ENCODE measurements at regions not wholly inside any gene's neighbourhood (a gene's known extent, or its start where the extent isn't known, plus 50 kb on each side); places are given as distances from the start of the nearest gene placed in this dataset.

GRCh38 chr21:39060485-39061083 is 122.7 kb downstream of the PSMG1 start:
- no peaks in the 10 kb centered on the region for H3F3A ChIP-seq (ENCODE audit: insufficient read depth)
- H3K27me3 ChIP-seq (replicated peaks; ENCODE audit: insufficient read depth), result no peaks in the 10 kb centered on the region
- no peak overlapping the region for H3K4me2 ChIP-seq (ENCODE audit: unreplicated experiment)
- in situ Hi-C loops (cut with MboI), result no loop called here
- DNase-seq, result no peak
- no peak overlapping the region for H3K27ac ChIP-seq
- no peaks in the 10 kb centered on the region for H3K79me2 ChIP-seq (ENCODE audit: insufficient read depth)
- H4K20me1 ChIP-seq (ENCODE audit: insufficient read depth), result no peaks in the 10 kb centered on the region
- WGBS, 2 experiments (ENCODE audit: low coverage in 1 of 2, low lambda C conversion rate in 2 of 2, missing lambda C conversion rate in 2 of 2), result 80 to 90% methylated on average over 9 of the region's 9 CpGs
- no peaks in the 10 kb centered on the region for H3K9me3 ChIP-seq (ENCODE audit: low read depth)
- H3K4me3 ChIP-seq, result no peak overlapping the region
- H3K9ac ChIP-seq, result no peak overlapping the region
- TF ChIP-seq EZH2phosphoT487 (IDR thresholded peaks at IDR 0.05; ENCODE audit: insufficient read depth, low read depth) (no peak), EZH2 (IDR thresholded peaks at IDR 0.05; ENCODE audit: insufficient read depth, poor library complexity, severe bottlenecking) (no peak)
- H3K36me3 ChIP-seq (ENCODE audit: low read depth), result no peaks in the 10 kb centered on the region
- no peaks in the 10 kb centered on the region for H3K4me1 ChIP-seq (ENCODE audit: insufficient read depth)
- no peak overlapping the region for H2AFZ ChIP-seq
- H3K9me2 ChIP-seq (ENCODE audit: insufficient read depth), result no peaks in the 10 kb centered on the region

GRCh38 chr21:39057121-39057520 is 126.1 kb downstream of the PSMG1 start:
- no peak for TF ChIP-seq EZH2 (IDR thresholded peaks at IDR 0.05; ENCODE audit: insufficient read depth, poor library complexity, severe bottlenecking)
- TF ChIP-seq EZH2phosphoT487 (IDR thresholded peaks at IDR 0.05; ENCODE audit: insufficient read depth, low read depth), result no peak
- WGBS, 2 experiments (ENCODE audit: low coverage in 1 of 2, low lambda C conversion rate in 2 of 2, missing lambda C conversion rate in 2 of 2), result 93 to 98% methylated on average over 2 of the region's 2 CpGs
- Histone ChIP-seq H3K79me2 (ENCODE audit: insufficient read depth) (no peaks in the 10 kb centered on the region), H3F3A (ENCODE audit: insufficient read depth) (no peaks in the 10 kb centered on the region), H3K27ac (no peak overlapping the region), H3K9ac (no peak overlapping the region), H4K20me1 (ENCODE audit: insufficient read depth) (no peaks in the 10 kb centered on the region), H3K36me3 (ENCODE audit: low read depth) (no peaks in the 10 kb centered on the region), H3K27me3 (replicated peaks; ENCODE audit: insufficient read depth) (no peaks in the 10 kb centered on the region), H3K4me1 (ENCODE audit: insufficient read depth) (no peaks in the 10 kb centered on the region), H3K4me2 (ENCODE audit: unreplicated experiment) (no peak overlapping the region), H2AFZ (no peak overlapping the region), H3K9me3 (ENCODE audit: low read depth) (no peaks in the 10 kb centered on the region), H3K9me2 (ENCODE audit: insufficient read depth) (no peaks in the 10 kb centered on the region), H3K4me3 (no peak overlapping the region)
- DNase-seq, result no peak
- in situ Hi-C loops (cut with MboI), result no loop called here

- Histone ChIP-seq H3K4me2 (ENCODE audit: unreplicated experiment) (no peak overlapping the region), H3K9me2 (ENCODE audit: insufficient read depth) (no peaks in the 10 kb centered on the region), H4K20me1 (ENCODE audit: insufficient read depth) (no peaks in the 10 kb centered on the region), H3F3A (ENCODE audit: insufficient read depth) (0 out of 2 replicates have a peak, but pooled peaks cover 4% of the 10 kb centered on the region), H3K36me3 (ENCODE audit: low read depth) (no peaks in the 10 kb centered on the region), H3K79me2 (ENCODE audit: insufficient read depth) (no peaks in the 10 kb centered on the region), H3K27me3 (replicated peaks; ENCODE audit: insufficient read depth) (no peaks in the 10 kb centered on the region), H3K4me3 (no peak overlapping the region), H3K4me1 (ENCODE audit: insufficient read depth) (peaks cover 3% of the 10 kb centered on the region), H3K9ac (no peak overlapping the region), H3K27ac (no peak overlapping the region), H2AFZ (no peak overlapping the region), H3K9me3 (ENCODE audit: low read depth) (no peaks in the 10 kb centered on the region)
- in situ Hi-C loops (cut with MboI), result no loop called here
- no peak for DNase-seq
- 91 to 95% methylated on average over 2 of the region's 2 CpGs for WGBS, 2 experiments (ENCODE audit: low coverage in 1 of 2, low lambda C conversion rate in 2 of 2, missing lambda C conversion rate in 2 of 2)
- TF ChIP-seq EZH2phosphoT487 (IDR thresholded peaks at IDR 0.05; ENCODE audit: insufficient read depth, low read depth), result no peak
- no peak for TF ChIP-seq EZH2 (IDR thresholded peaks at IDR 0.05; ENCODE audit: insufficient read depth, poor library complexity, severe bottlenecking)
These were observed 126.6 kb downstream of the PSMG1 start for GRCh38 chr21:39056636-39057035.

- Histone ChIP-seq H3K9me2 (ENCODE audit: insufficient read depth) (no peaks in the 10 kb centered on the region), H3K79me2 (ENCODE audit: insufficient read depth) (no peaks in the 10 kb centered on the region), H4K20me1 (ENCODE audit: insufficient read depth) (no peaks in the 10 kb centered on the region), H3K27ac (no peak overlapping the region), H3K4me3 (no peak overlapping the region), H3K27me3 (replicated peaks; ENCODE audit: insufficient read depth) (no peaks in the 10 kb centered on the region), H3K4me2 (ENCODE audit: unreplicated experiment) (no peak overlapping the region), H3K9ac (no peak overlapping the region), H3K9me3 (ENCODE audit: low read depth) (no peaks in the 10 kb centered on the region), H3K36me3 (ENCODE audit: low read depth) (no peaks in the 10 kb centered on the region), H3K4me1 (ENCODE audit: insufficient read depth) (peaks cover 16% of the 10 kb centered on the region), H2AFZ (no peak overlapping the region), H3F3A (ENCODE audit: insufficient read depth) (peaks cover 14% of the 10 kb centered on the region)
- peak; percentile 53 for DNase-seq
- in situ Hi-C loops (cut with MboI), result no loop called here
- no peak for TF ChIP-seq EZH2 (IDR thresholded peaks at IDR 0.05; ENCODE audit: insufficient read depth, poor library complexity, severe bottlenecking)
- no peak for TF ChIP-seq EZH2phosphoT487 (IDR thresholded peaks at IDR 0.05; ENCODE audit: insufficient read depth, low read depth)
- WGBS, 2 experiments (ENCODE audit: low coverage in 1 of 2, low lambda C conversion rate in 2 of 2, missing lambda C conversion rate in 2 of 2), result 15 to 20% methylated on average over 6 of the region's 6 CpGs
These were observed 128.0 kb downstream of the PSMG1 start for GRCh38 chr21:39055167-39055767.

Measured in GM23248 (cell line).